GM21528 (cell line): ENCODE measurements at regions not wholly inside any gene's neighbourhood (a gene's known extent, or its start where the extent isn't known, plus 50 kb on each side); places are given as distances from the start of the nearest gene placed in this dataset.
"Not testable (repeated sequence)": the region's sequence is repeated elsewhere in the genome, so short reads cannot be mapped to it uniquely, and the experiment has no call there.

Experiments
- ATAC-seq: cut with Tn5 transposase; IDR thresholded peaks from one replicate; pipeline ENCODE4 v1.9.1; 2021; ENCODE audit warnings: mild to moderate bottlenecking, moderate library complexity; ENCODE audit not compliant: unreplicated experiment, low FRiP score

GRCh38 chr1:99361406-99361805 lies 97.1 kb downstream of the PLPPR4 start:
- ATAC-seq = no peak

GRCh38 chr1:99363531-99363930 lies 99.2 kb downstream of the PLPPR4 start:
- no peak for ATAC-seq

- ATAC-seq = no peak
Observed at GRCh38 chr1:99365141-99365540, 100.8 kb downstream of the PLPPR4 start.

GRCh38 chr1:99365545-99365944 lies 101.3 kb downstream of the PLPPR4 start:
- ATAC-seq = no peak

- no peak for ATAC-seq
Observed at GRCh38 chr1:99369154-99369553, 104.9 kb downstream of the PLPPR4 start.

- ATAC-seq = no peak
Observed at GRCh38 chr1:99370476-99370875, 106.2 kb downstream of the PLPPR4 start.

- ATAC-seq = no peak
Observed at GRCh38 chr1:99371413-99371812, 107.1 kb downstream of the PLPPR4 start.

GRCh38 chr1:99374109-99374508 lies 109.8 kb downstream of the PLPPR4 start:
- ATAC-seq = no peak

GRCh38 chr1:99374693-99375092 lies 110.4 kb downstream of the PLPPR4 start:
- ATAC-seq = not testable (repeated sequence)

- ATAC-seq = no peak
Observed at GRCh38 chr1:99384021-99384420, 119.7 kb downstream of the PLPPR4 start.

- no peak for ATAC-seq
Observed at GRCh38 chr1:99385852-99386251, 121.6 kb downstream of the PLPPR4 start.

- no peak for ATAC-seq
Observed at GRCh38 chr1:99396389-99396788, 132.1 kb downstream of the PLPPR4 start.

GRCh38 chr1:99397029-99397428 lies 132.7 kb downstream of the PLPPR4 start:
- ATAC-seq = no peak

GRCh38 chr1:99397863-99398262 lies 133.6 kb downstream of the PLPPR4 start:
- ATAC-seq = no peak

- ATAC-seq = not testable (repeated sequence)
Observed at GRCh38 chr1:99401556-99401955, 137.3 kb downstream of the PLPPR4 start.

- ATAC-seq = not testable (repeated sequence)
Observed at GRCh38 chr1:99404399-99404798, 140.1 kb downstream of the PLPPR4 start.

- ATAC-seq = not testable (repeated sequence)
Observed at GRCh38 chr1:99405325-99405724, 141.0 kb downstream of the PLPPR4 start.

GRCh38 chr1:99407018-99407417 lies 142.7 kb downstream of the PLPPR4 start:
- no peak for ATAC-seq

- ATAC-seq = no peak
Observed at GRCh38 chr1:99424087-99424486, 159.8 kb downstream of the PLPPR4 start.

GRCh38 chr1:99429754-99430153 lies 165.5 kb downstream of the PLPPR4 start:
- ATAC-seq = no peak

- ATAC-seq = no peak
Observed at GRCh38 chr1:99438656-99439230, 174.5 kb downstream of the PLPPR4 start.

GRCh38 chr1:99439433-99440075 lies 175.3 kb downstream of the PLPPR4 start:
- ATAC-seq = no peak
